Ectodermal cell (in vitro differentiated cells): ENCODE measurements at regions not wholly inside any gene's neighbourhood (a gene's known extent, or its start where the extent isn't known, plus 50 kb on each side); places are given as distances from the start of the nearest gene placed in this dataset.

Experiments used
- H3K27ac ChIP-seq: 2 replicates; pipeline ENCODE4 v1.7.0; 2013; ENCODE audit warnings: mild to moderate bottlenecking, low read depth, low read length; ENCODE audit not compliant: insufficient read depth, poor library complexity, severe bottlenecking
- H3K27me3 ChIP-seq: 2 replicates; pipeline ENCODE4 v1.7.0; 2013; ENCODE audit warnings: mild to moderate bottlenecking, low read length; ENCODE audit not compliant: insufficient read depth, control insufficient read depth, poor library complexity, severe bottlenecking
- H3K36me3 ChIP-seq: one replicate; pipeline ENCODE4 v1.7.0; 2013; ENCODE audit warnings: low read length; ENCODE audit not compliant: control insufficient read depth, insufficient read depth
- H3K4me1 ChIP-seq: one replicate; pipeline ENCODE4 v1.7.0; 2013; ENCODE audit warnings: low read length; ENCODE audit not compliant: control insufficient read depth, insufficient read depth
- H3K4me3 ChIP-seq: 2 replicates; pipeline ENCODE4 v1.7.0; 2013; ENCODE audit warnings: low read depth, low read length, control low read depth; ENCODE audit not compliant: insufficient read depth
- H3K9me3 ChIP-seq: 2 replicates; pipeline ENCODE4 v1.7.0; 2013; ENCODE audit warnings: mild to moderate bottlenecking, low read length, moderate library complexity; ENCODE audit not compliant: control insufficient read depth
- WGBS, 2 experiments: methylation state at CpG; one replicate each; pipeline ENCODE4 v1.1.7; 2013; ENCODE audit warnings: missing lambda C conversion rate in 2 of 2; 5-methylcytosine and 5-hydroxymethylcytosine counted together

DNA sequence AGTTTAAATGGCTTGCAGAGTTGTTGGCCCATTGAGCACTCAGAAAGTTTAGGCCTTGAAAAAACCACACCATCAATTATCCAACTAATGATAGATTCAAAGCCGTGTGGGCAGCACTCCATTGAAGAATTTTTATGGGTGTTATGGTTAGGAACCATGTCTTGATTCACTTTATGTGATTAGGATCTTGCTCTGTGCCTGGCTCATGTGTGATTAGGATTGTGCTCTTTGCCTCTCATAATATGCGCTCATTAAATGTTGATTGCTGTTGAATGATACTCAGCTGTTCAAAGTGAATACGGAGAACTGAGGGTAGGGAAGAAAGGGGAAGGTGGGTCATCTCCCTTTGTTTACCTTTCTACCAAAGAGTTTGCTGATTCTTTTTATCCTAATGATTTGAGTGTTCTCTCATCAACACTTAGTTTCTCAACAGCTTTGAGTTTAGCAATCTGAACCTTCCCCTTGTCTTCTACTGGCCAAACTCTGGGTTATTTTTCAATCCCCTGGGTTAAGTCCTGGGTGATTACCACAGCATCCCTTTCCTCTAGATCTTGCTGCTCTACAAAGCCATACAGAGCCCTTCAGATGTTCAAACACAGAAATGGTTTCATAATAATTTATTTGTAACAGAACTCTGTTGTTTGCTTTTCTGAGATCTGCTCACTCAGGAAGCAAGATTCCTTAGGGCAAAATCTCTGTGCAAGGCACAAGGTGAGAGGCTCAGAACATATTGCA, 668.8 kb upstream of the RGMB start:
- H3K4me1 ChIP-seq: no peaks in the 10 kb centered on the region
- 81 to 85% methylated on average over 3 of the region's 3 CpGs for WGBS, 2 experiments
- H3K27ac ChIP-seq: no peak overlapping the region
- H3K36me3 ChIP-seq: no peaks in the 10 kb centered on the region
- no peaks in the 10 kb centered on the region for H3K27me3 ChIP-seq
- H3K9me3 ChIP-seq: no peaks in the 10 kb centered on the region
- H3K4me3 ChIP-seq: no peak overlapping the region

DNA sequence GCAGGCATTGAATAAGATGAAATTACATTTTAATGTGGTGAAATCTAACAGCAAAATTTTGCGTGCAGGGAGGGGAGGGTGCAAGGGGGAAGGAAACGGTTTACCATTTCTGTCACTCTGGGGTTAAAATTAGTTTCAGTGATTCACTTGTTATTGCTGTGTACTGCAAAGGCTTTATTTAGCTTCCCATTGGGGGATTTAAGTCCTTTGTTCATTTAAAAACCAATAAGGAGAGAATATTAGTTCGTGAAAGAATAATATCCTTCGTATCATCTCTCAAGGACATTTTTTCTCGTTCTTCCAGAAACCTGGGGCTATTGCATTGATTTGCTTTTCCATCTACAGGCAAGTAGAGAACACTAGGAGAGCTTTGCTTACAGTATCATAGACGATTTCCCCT, 667.8 kb upstream of the RGMB start:
- Histone ChIP-seq H3K4me1 (no peaks in the 10 kb centered on the region), H3K27ac (no peak overlapping the region), H3K36me3 (no peaks in the 10 kb centered on the region), H3K9me3 (no peaks in the 10 kb centered on the region), H3K27me3 (no peaks in the 10 kb centered on the region), H3K4me3 (no peak overlapping the region)
- 88 to 92% methylated on average over 6 of the region's 6 CpGs for WGBS, 2 experiments

- Histone ChIP-seq H3K27ac (no peak overlapping the region), H3K4me3 (no peak overlapping the region), H3K4me1 (no peaks in the 10 kb centered on the region), H3K9me3 (no peaks in the 10 kb centered on the region), H3K36me3 (no peaks in the 10 kb centered on the region), H3K27me3 (no peaks in the 10 kb centered on the region)
- 81 to 85% methylated on average over 4 of the region's 4 CpGs for WGBS, 2 experiments
Measured at GRCh38 chr5:98106116-98107031, 667.1 kb upstream of the RGMB start.

DNA sequence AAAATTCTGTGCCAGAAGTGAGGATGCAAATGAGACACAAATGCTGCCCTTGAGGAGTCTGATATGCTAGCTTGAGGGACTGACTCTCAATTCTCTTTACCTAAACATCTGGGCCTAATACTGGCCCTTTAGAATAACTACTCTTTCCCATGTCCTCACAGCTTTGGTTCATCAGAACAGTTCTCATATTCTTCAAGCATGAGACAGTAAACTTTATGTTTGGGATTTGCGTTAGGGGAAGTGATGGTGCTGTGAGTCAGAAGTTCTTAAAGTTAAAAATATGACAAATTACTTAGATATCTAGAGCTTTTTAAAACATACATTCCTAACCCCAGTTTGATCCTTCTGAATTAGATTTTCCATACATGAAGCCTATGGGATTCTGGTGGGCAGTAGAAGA, 665.0 kb upstream of the RGMB start:
- Histone ChIP-seq H3K9me3 (no peaks in the 10 kb centered on the region), H3K27ac (no peak overlapping the region), H3K4me3 (no peak overlapping the region), H3K27me3 (no peaks in the 10 kb centered on the region), H3K36me3 (no peaks in the 10 kb centered on the region), H3K4me1 (no peaks in the 10 kb centered on the region)
- no CpG with 5 or more reads among the region's 1 CpG for WGBS, 2 experiments

GRCh38 chr5:98109561-98110006, 663.9 kb upstream of the RGMB start:
- Histone ChIP-seq H3K27me3 (no peaks in the 10 kb centered on the region), H3K4me1 (no peaks in the 10 kb centered on the region), H3K4me3 (no peak overlapping the region), H3K36me3 (no peaks in the 10 kb centered on the region), H3K27ac (no peak overlapping the region), H3K9me3 (no peaks in the 10 kb centered on the region)
- WGBS, 2 experiments: 88% methylated on average over 2 of the region's 2 CpGs

- no peaks in the 10 kb centered on the region for H3K4me1 ChIP-seq
- no peak overlapping the region for H3K4me3 ChIP-seq
- H3K27me3 ChIP-seq: no peaks in the 10 kb centered on the region
- H3K27ac ChIP-seq: no peak overlapping the region
- 87 to 100% methylated on average over 2 to 4 of the region's 4 CpGs for WGBS, 2 experiments
- H3K9me3 ChIP-seq: no peaks in the 10 kb centered on the region
- no peaks in the 10 kb centered on the region for H3K36me3 ChIP-seq
Measured at GRCh38 chr5:98110282-98110691, 663.2 kb upstream of the RGMB start.

DNA sequence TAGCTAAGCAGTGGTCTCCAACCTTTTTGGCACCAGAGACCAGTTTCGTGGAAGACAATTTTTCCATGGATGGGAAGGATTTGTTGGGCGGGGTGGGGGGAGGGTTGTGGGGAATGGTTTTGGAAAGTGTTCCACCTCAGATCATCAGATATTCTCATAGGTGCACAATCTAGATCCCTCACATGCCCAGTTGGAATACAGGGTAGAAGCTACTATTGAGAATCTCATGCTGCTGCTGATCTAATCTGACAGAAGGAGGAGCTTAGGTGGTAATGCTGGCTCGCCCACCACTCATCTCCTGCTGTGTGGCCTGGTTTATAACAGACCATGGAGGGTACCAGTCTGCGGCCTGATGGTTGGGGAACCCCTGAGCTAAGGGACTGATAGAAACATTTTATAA, 662.7 kb upstream of the RGMB start:
- WGBS, 2 experiments: 70 to 86% methylated on average over 2 to 4 of the region's 4 CpGs
- Histone ChIP-seq H3K27me3 (no peaks in the 10 kb centered on the region), H3K27ac (no peak overlapping the region), H3K4me1 (no peaks in the 10 kb centered on the region), H3K4me3 (no peak overlapping the region), H3K36me3 (no peaks in the 10 kb centered on the region), H3K9me3 (no peaks in the 10 kb centered on the region)

GRCh38 chr5:98111686-98112085, 661.8 kb upstream of the RGMB start:
- Histone ChIP-seq H3K36me3 (no peaks in the 10 kb centered on the region), H3K27ac (no peak overlapping the region), H3K4me1 (no peaks in the 10 kb centered on the region)

GRCh38 chr5:98121036-98121936, 652.2 kb upstream of the RGMB start:
- Histone ChIP-seq H3K4me1 (no peaks in the 10 kb centered on the region), H3K36me3 (no peaks in the 10 kb centered on the region), H3K9me3 (no peaks in the 10 kb centered on the region), H3K4me3 (no peak overlapping the region), H3K27me3 (no peaks in the 10 kb centered on the region), H3K27ac (no peak overlapping the region)
- 90 to 93% methylated on average over 16 of the region's 16 CpGs for WGBS, 2 experiments

More at GRCh38 chr5:98111686-98112085, 661.8 kb upstream of the RGMB start:
- no peak overlapping the region for H3K4me3 ChIP-seq
- no peaks in the 10 kb centered on the region for H3K9me3 ChIP-seq
- no peaks in the 10 kb centered on the region for H3K27me3 ChIP-seq
